NCI-H1694 (cell line): ENCODE measurements at regions not wholly inside any gene's neighbourhood (a gene's known extent, or its start where the extent isn't known, plus 50 kb on each side); places are given as distances from the start of the nearest gene placed in this dataset.

Experiments
- DNase-seq: peaks from one replicate; lab custom pipeline; 2025; lab: John Stamatoyannopoulos, UW

- no peak for DNase-seq
Observed at GRCh38 chr6:122069932-122070331, 329.5 kb upstream of the HSF2 start.

- DNase-seq: no peak
Observed at GRCh38 chr6:122072014-122072647, 327.3 kb upstream of the HSF2 start.

GRCh38 chr6:122075084-122075838 lies 324.2 kb upstream of the HSF2 start:
- no peak for DNase-seq

- DNase-seq: no peak
Observed at GRCh38 chr6:122075917-122076316, 323.5 kb upstream of the HSF2 start.

GRCh38 chr6:122077603-122078002 lies 321.8 kb upstream of the HSF2 start:
- DNase-seq: no peak

GRCh38 chr6:122078481-122078880 lies 321.0 kb upstream of the HSF2 start:
- no peak for DNase-seq

- no peak for DNase-seq
Observed at GRCh38 chr6:122079916-122080315, 319.5 kb upstream of the HSF2 start.

- DNase-seq: no peak
Observed at GRCh38 chr6:122081921-122082320, 317.5 kb upstream of the HSF2 start.

GRCh38 chr6:122082370-122082769 lies 317.1 kb upstream of the HSF2 start:
- DNase-seq: no peak

GRCh38 chr6:122092366-122092765 lies 307.1 kb upstream of the HSF2 start:
- no peak for DNase-seq

- no peak for DNase-seq
Observed at GRCh38 chr6:122098201-122098678, 301.2 kb upstream of the HSF2 start.

GRCh38 chr6:122102026-122102425 lies 297.4 kb upstream of the HSF2 start:
- no peak for DNase-seq

- DNase-seq: no peak
Observed at GRCh38 chr6:122107256-122107852, 292.1 kb upstream of the HSF2 start.

- no peak for DNase-seq
Observed at GRCh38 chr6:122109075-122109474, 290.4 kb upstream of the HSF2 start.

GRCh38 chr6:122114717-122115116 lies 284.7 kb upstream of the HSF2 start:
- no peak for DNase-seq

GRCh38 chr6:122116119-122116834 lies 283.2 kb upstream of the HSF2 start:
- no peak for DNase-seq

GRCh38 chr6:122116835-122117627 lies 282.4 kb upstream of the HSF2 start:
- no peak for DNase-seq

- no peak for DNase-seq
Observed at GRCh38 chr6:122118945-122119506, 280.4 kb upstream of the HSF2 start.

- DNase-seq: no peak
Observed at GRCh38 chr6:122122202-122122601, 277.2 kb upstream of the HSF2 start.

- no peak for DNase-seq
Observed at GRCh38 chr6:122122686-122123085, 276.8 kb upstream of the HSF2 start.

GRCh38 chr6:122124908-122125307 lies 274.5 kb upstream of the HSF2 start:
- DNase-seq: no peak
